Heart left ventricle (tissue), 16 donors: ENCODE measurements at regions not wholly inside any gene's neighbourhood (a gene's known extent, or its start where the extent isn't known, plus 50 kb on each side); places are given as distances from the start of the nearest gene placed in this dataset.
A peak's percentile ranks its signal among the peaks of the same experiment; 100 is the strongest.

ENCODE experiments used
- ATAC-seq, 4 donors: fragments of 200-7000 bp; cut with Tn5 transposase; one replicate each; pipeline ENCODE4 v1.9.1; 2020 to 2022; ENCODE audit warnings: moderate library complexity in 4 of 4, mild to moderate bottlenecking in 3 of 4, moderate number of reproducible peaks in 1 of 4
- DNase-seq, 5 donors: peaks; one replicate each; pipeline ENCODE4 v3.0.0-alpha.2; 2020
- H3K27ac ChIP-seq, 12 donors: fragments of 200-600 bp; sonication (generic) in 4 of 12; one replicate each; pipeline versions ENCODE4 v1.5.0 to v1.8.0; 2016 to 2022; ENCODE audit warnings: mild to moderate bottlenecking in 2 of 12
- H3K27me3 ChIP-seq, 9 donors: fragments of 200-600 bp; sonication (generic) in 2 of 9; one replicate each; pipeline versions ENCODE4 v1.5.1 to v1.8.0; 2016 to 2022; ENCODE audit warnings: mild to moderate bottlenecking in 3 of 9
- H3K36me3 ChIP-seq, 9 donors: fragments of 200-600 bp; sonication (generic) in 2 of 9; one replicate each; pipeline versions ENCODE4 v1.5.0 to v1.8.0; 2018 to 2022; ENCODE audit warnings: mild to moderate bottlenecking in 2 of 9
- H3K4me1 ChIP-seq, 12 donors: fragments of 200-600 bp; sonication (generic) in 4 of 12; one replicate each; pipeline versions ENCODE4 v1.5.0 to v1.8.0; 2016 to 2022; ENCODE audit warnings: mild to moderate bottlenecking in 3 of 12
- H3K4me3 ChIP-seq, 12 donors: fragments of 200-600 bp; sonication (generic) in 4 of 12; one replicate each; pipeline versions ENCODE4 v1.5.0 to v1.8.0; 2017 to 2022; ENCODE audit warnings: mild to moderate bottlenecking in 9 of 12, moderate library complexity in 4 of 12
- H3K9me3 ChIP-seq, 12 donors: fragments of 200-600 bp; sonication (generic) in 4 of 12; one replicate each; pipeline versions ENCODE4 v1.5.0 to v1.8.0; 2016 to 2022; ENCODE audit warnings: mild to moderate bottlenecking in 1 of 12
- CTCF ChIP-seq, 12 donors: fragments of 200-600 bp; sonication (generic) in 4 of 12; IDR thresholded peaks; one replicate each; pipeline versions ENCODE4 v1.5.0 to v1.8.0; 2018 to 2022; ENCODE audit warnings: antibody characterized with exemption in 12 of 12, mild to moderate bottlenecking in 5 of 12
- POLR2A ChIP-seq, 2 donors: fragments of 450-650 bp; IDR thresholded peaks; one replicate each; pipeline ENCODE4 v1.6.1; 2017; ENCODE audit warnings: antibody characterized with exemption in 2 of 2, mild to moderate bottlenecking in 2 of 2, moderate library complexity in 2 of 2
- WGBS, 4 donors: extraction: QIAGEN DNeasy Blood & Tissue Kit in 2 of 4; methylation state at CpG; one replicate each; pipeline versions ENCODE4 v1.1.5 to v1.1.7; 2013 to 2018; 5-methylcytosine and 5-hydroxymethylcytosine counted together
- intact Hi-C, 10 donors: fragments of 100-400 bp; cut with DNase I; formaldehyde crosslinking; loops; one replicate each; pipeline versions ENCODE4 v1.11.1 to v1.14.2; 2022
- donor health status: ischemic (EF 13 %, LVEDD 7.1; RV severe dilation, severe dysfunction).
- donor health status: healthy with polysubstance abuse.
- donor health status: DM: no; HTN: yes; CAD: no.
- donor health status: DM: no; HTN: no; CAD: no.
- donor health status: ischemic (EF 25% LVEDD 6.9; RV normal size, moderate dysfunction).
- donor health status: ischemic (EF 25% LVEDD 5.7; RV mildly dilated, moderate dysfunction).
- donor health status: healthy.
- donor health status: DM: yes; HTN: yes; CAD: no.
- donor health status: ischemic (EF 35%, LVEDD 5.7; RV mildly dilated, moderate dysfunction).
- donor health status: nonischemic (EF 11% LVEDD 7.7; RV severe dilation, severe dysfunction).
- donor health status: DM: yes; HTN: yes; CAD: no.
- donor health status: PGD.
- donor health status: ischemic (EF 29% LVEDD 5.4; RV normal size, mild dysfunction).
- donor health status: nonischemic (EF 23%, LVEDD 6.1; RV moderate dilation, normal function).

- H3K9me3 ChIP-seq, result no peaks in the 10 kb centered on the region
- no peaks in the 10 kb centered on the region for H3K27me3 ChIP-seq
- peak in 1 of 4 donors; percentile 45 for ATAC-seq
- H3K27ac ChIP-seq, result no peak overlapping the region
- intact Hi-C loops, result no loop called here
- no peaks in the 10 kb centered on the region for H3K36me3 ChIP-seq
- H3K4me1 ChIP-seq, result peaks cover 0 to 3% (median 0%) of the 10 kb centered on the region in 12 donors
- DNase-seq, result no peak
- TF ChIP-seq CTCF (IDR thresholded peaks at IDR 0.05), result no peak
- no peak for TF ChIP-seq POLR2A (IDR thresholded peaks at IDR 0.05)
- no peak overlapping the region for H3K4me3 ChIP-seq
- WGBS, 4 donors, result 60 to 68% (median 65%) methylated on average over 6 of the region's 6 CpGs
These were observed 79.2 kb upstream of the ABHD2 start for GRCh38 chr15:89009080-89009479.

GRCh38 chr15:89015412-89016097 is 72.7 kb upstream of the ABHD2 start:
- Histone ChIP-seq H3K9me3 (no peaks in the 10 kb centered on the region), H3K36me3 (no peaks in the 10 kb centered on the region), H3K27me3 (no peaks in the 10 kb centered on the region), H3K27ac (no peak overlapping the region), H3K4me1 (peaks cover 5 to 35% (median 27%) of the 10 kb centered on the region in 12 donors), H3K4me3 (no peak overlapping the region)
- ATAC-seq, result no peak
- TF ChIP-seq CTCF (IDR thresholded peaks at IDR 0.05) (no peak), POLR2A (IDR thresholded peaks at IDR 0.05) (no peak)
- no peak for DNase-seq
- intact Hi-C loops, result loop anchor here in 8 of 10 donors (2.0 to 10.0 kb wide), 4 partner anchors 108 to 391 kb away; partner anchors contain the start of gene AEN (in 1 of the 8)
- WGBS, 4 donors, result 92 to 95% (median 93%) methylated on average over 5 of the region's 5 CpGs

GRCh38 chr15:89016549-89017041 is 71.7 kb upstream of the ABHD2 start:
- WGBS, 4 donors, result 66 to 80% (median 72%) methylated on average over 10 of the region's 10 CpGs
- TF ChIP-seq CTCF (IDR thresholded peaks at IDR 0.05), result no peak
- TF ChIP-seq POLR2A (IDR thresholded peaks at IDR 0.05), result no peak
- Histone ChIP-seq H3K27ac (peak overlapping the region in 9 of 12 donors; percentile 22 to 86 (median 73)), H3K27me3 (no peaks in the 10 kb centered on the region), H3K36me3 (no peaks in the 10 kb centered on the region), H3K4me1 (peaks cover 5 to 44% (median 29%) of the 10 kb centered on the region in 12 donors), H3K4me3 (no peak overlapping the region), H3K9me3 (no peaks in the 10 kb centered on the region)
- DNase-seq (peak in 2 of 5 donors; percentile 24 to 31), ATAC-seq (peak in 3 of 4 donors; percentile 11 to 17 (median 15))
- intact Hi-C loops, result loop anchor here in 9 of 10 donors (1.0 to 10.0 kb wide), 6 partner anchors 33 to 392 kb away; partner anchors contain the start of gene AEN (in 1 of the 9)

GRCh38 chr15:89017370-89018066 is 70.7 kb upstream of the ABHD2 start:
- DNase-seq, result peak; percentile 79 to 87 (median 80)
- Histone ChIP-seq H3K36me3 (no peaks in the 10 kb centered on the region), H3K4me3 (peak overlapping the region in 9 of 12 donors; percentile 37 to 49 (median 42)), H3K9me3 (no peaks in the 10 kb centered on the region), H3K4me1 (peaks cover 5 to 50% (median 29%) of the 10 kb centered on the region in 12 donors), H3K27ac (peak overlapping the region in 11 of 12 donors; percentile 59 to 89 (median 77)), H3K27me3 (no peaks in the 10 kb centered on the region)
- peak; percentile 72 to 91 (median 80) for TF ChIP-seq CTCF (IDR thresholded peaks at IDR 0.05)
- TF ChIP-seq POLR2A (IDR thresholded peaks at IDR 0.05), result no peak
- intact Hi-C loops, result loop anchor here in 9 of 10 donors (1.0 to 10.0 kb wide), 6 partner anchors 34 to 393 kb away; partner anchors contain the start of gene AEN (in 1 of the 9)
- WGBS, 4 donors, result 2 to 4% (median 2%) methylated on average over 35 to 38 of the region's 38 CpGs
- peak; percentile 57 to 73 (median 71) for ATAC-seq
